K562 (cell line): ENCODE measurements at regions not wholly inside any gene's neighbourhood (a gene's known extent, or its start where the extent isn't known, plus 50 kb on each side); places are given as distances from the start of the nearest gene placed in this dataset.

Experiments used
- ATAC-seq: fragments of 200-7000 bp; cut with Tn5 transposase; 3 replicates; pipeline ENCODE4 v1.9.1; 2020; ENCODE audit warnings: moderate library complexity
- BruUV-seq: library from RNA; stranded (reverse); fragments of 400-500 nt; replicated peaks from 2 replicates; lab custom pipeline; 2021; lab: Mats Ljungman, UMichigan
- CTCF ChIA-PET: fragments of 300-600 bp; formaldehyde crosslinking; extraction: SDS; loops from one replicate; lab custom pipeline; 2021; ENCODE audit warnings: low intra/inter-chr PET ratio; lab: Yijun Ruan, JAX
- POLR2A ChIA-PET: fragments of 300-600, 350-650 bp; sonication (Branson Sonifier 250); formaldehyde crosslinking; extraction: SDS; loops from one replicate; lab custom pipeline; 2021; ENCODE audit warnings: antibody characterized with exemption, inconsistent platforms; lab: Yijun Ruan, JAX
- DNase-seq, 4 experiments: peaks; one replicate each; pipeline versions ENCODE4 v3.0.0 to v3.0.0-alpha.2; 2011 to 2018; ENCODE audit warnings: low spot score in 3 of 4, mixed read lengths in 3 of 4; ENCODE audit errors: extremely low read depth in 1 of 4
- FAIRE-seq: peaks from 2 replicates; lab custom pipeline; 2011; peaks lifted over from hg19 to GRCh38; lab: Jason Lieb, UNC
- H2AFZ ChIP-seq: 2 replicates; pipeline ENCODE4 v1.6.0; 2011; ENCODE audit warnings: low read depth, low read length, control low read depth, inconsistent platforms
- H3K27ac ChIP-seq: fragments of 200-600 bp; 3 replicates; pipeline ENCODE4 v1.8.0; 2011; ENCODE audit warnings: low read depth, mild to moderate bottlenecking, control low read depth, inconsistent platforms, low read length, moderate library complexity, mixed read lengths; ENCODE audit errors: extremely low read depth
- H3K27me3 ChIP-seq, 2 experiments: fragments of 300-600 bp in 1 of 2; 2 replicates in 1 of 2; 3 replicates in 1 of 2; pipeline versions ENCODE4 v1.6.0 to v1.8.0; 2011; ENCODE audit warnings: inconsistent platforms in 2 of 2, low read length in 2 of 2, mild to moderate bottlenecking in 1 of 2, mixed read lengths in 1 of 2, moderate library complexity in 1 of 2; ENCODE audit not compliant: control insufficient read depth in 2 of 2, insufficient read depth in 2 of 2
- H3K36me3 ChIP-seq: fragments of 300-600 bp; 3 replicates; pipeline ENCODE4 v1.8.0; 2011; ENCODE audit warnings: mild to moderate bottlenecking, low read length, inconsistent platforms; ENCODE audit not compliant: control insufficient read depth, insufficient read depth
- H3K4me1 ChIP-seq, 2 experiments: fragments of 200-600 bp in 1 of 2; replicated peaks in 1 of 2; 2 replicates in 1 of 2; 3 replicates in 1 of 2; pipeline versions ENCODE4 v1.5.1 to v1.8.0; 2011; ENCODE audit warnings: inconsistent platforms in 2 of 2, low read length in 2 of 2, mild to moderate bottlenecking in 1 of 2, mixed read lengths in 1 of 2, moderate library complexity in 1 of 2; ENCODE audit not compliant: control insufficient read depth in 2 of 2, insufficient read depth in 2 of 2
- H3K4me2 ChIP-seq: 2 replicates; pipeline ENCODE4 v1.6.1; 2011; ENCODE audit warnings: low read length, control low read depth, inconsistent platforms, mixed read lengths; ENCODE audit not compliant: insufficient read depth
- H3K4me3 ChIP-seq: fragments of 200-600 bp; sonication (generic), shearing (Covaris generic); 2 replicates; pipeline ENCODE4 v1.5.1; 2016; ENCODE audit warnings: control low read depth, inconsistent platforms
- H3K79me2 ChIP-seq: fragments of 200-600 bp; 3 replicates; pipeline ENCODE4 v1.8.0; 2011; ENCODE audit warnings: low read length, inconsistent platforms; ENCODE audit not compliant: control insufficient read depth, insufficient read depth
- H3K9ac ChIP-seq, 2 experiments: 2 replicates each; pipeline versions ENCODE4 v1.6.0 to v1.6.1; 2011; ENCODE audit warnings: low read depth in 2 of 2, low read length in 2 of 2, control low read depth in 1 of 2, inconsistent platforms in 1 of 2, mild to moderate bottlenecking in 1 of 2, mixed read lengths in 1 of 2; ENCODE audit not compliant: insufficient read depth in 1 of 2
- H3K9me1 ChIP-seq: one replicate; pipeline ENCODE4 v1.6.0; 2011; ENCODE audit warnings: inconsistent platforms, mild to moderate bottlenecking, low read length, moderate library complexity; ENCODE audit not compliant: control insufficient read depth, insufficient read depth
- H3K9me3 ChIP-seq: replicated peaks from 2 replicates; pipeline ENCODE4 v1.5.1; 2011; ENCODE audit warnings: low read depth, low read length, inconsistent platforms; ENCODE audit not compliant: control insufficient read depth, insufficient read depth
- H4K20me1 ChIP-seq: replicated peaks from 2 replicates; pipeline ENCODE4 v1.6.1; 2011; ENCODE audit warnings: low read length, inconsistent platforms, mixed read lengths; ENCODE audit not compliant: control insufficient read depth, insufficient read depth
- ESRRA ChIP-seq: fragments of 450-650 bp; IDR thresholded peaks from 2 replicates; pipeline ENCODE4 v1.6.1; 2014; ENCODE audit warnings: low read depth, mild to moderate bottlenecking, moderate library complexity, borderline replicate concordance
- NKRF ChIP-seq: fragments of 450-650 bp; IDR thresholded peaks from 2 replicates; pipeline ENCODE4 v1.6.1; 2016; ENCODE audit warnings: borderline replicate concordance
- NR2C1 ChIP-seq, 2 experiments: fragments of 450-650 bp; IDR thresholded peaks; 2 replicates each; pipeline ENCODE4 v1.6.1; 2017; ENCODE audit warnings: mild to moderate bottlenecking in 2 of 2, antibody characterized with exemption in 1 of 2, inconsistent platforms in 1 of 2, missing compliant biosample characterization in 1 of 2, missing genetic modification characterization in 1 of 2
- SOX6 ChIP-seq: fragments of 450-650 bp; IDR thresholded peaks from 2 replicates; pipeline ENCODE4 v1.6.1; 2014; ENCODE audit warnings: mild to moderate bottlenecking
- ZBTB11 ChIP-seq, 3 experiments: fragments of 200-800 bp in 1 of 3; fragments of 250-450 bp in 1 of 3; fragments of 450-650 bp in 1 of 3; sonication (Bioruptor Pico) in 1 of 3; sonication (Bioruptor generic) in 1 of 3; formaldehyde crosslinking in 1 of 3; IDR thresholded peaks; 2 replicates each; pipeline versions ENCODE4 v1.6.1 to v1.8.0; 2016 to 2022; ENCODE audit warnings: mild to moderate bottlenecking in 2 of 3, missing genetic modification characterization in 2 of 3, missing compliant biosample characterization in 1 of 3, moderate library complexity in 1 of 3
- ZFX ChIP-seq: sonication (generic); formaldehyde crosslinking; IDR thresholded peaks from 2 replicates; pipeline ENCODE4 v1.8.0; 2022; ENCODE audit warnings: mild to moderate bottlenecking, missing genetic modification reagents, moderate library complexity
- ZNF384 ChIP-seq: IDR thresholded peaks from 2 replicates; pipeline ENCODE4 v1.6.1; 2012; ENCODE audit warnings: low read depth, low read length, improper control_type of control experiment
- WGBS: fragments of 100-300 bp; shearing (Covaris generic); methylation state at CpG from one replicate; pipeline ENCODE4 v1.1.6; 2016; ENCODE audit warnings: low coverage, mixed read lengths; ENCODE audit not compliant: insufficient coverage; ENCODE audit errors: missing lambda C conversion rate; 5-methylcytosine and 5-hydroxymethylcytosine counted together
- in situ Hi-C: fragments of 300-500 bp; cut with MboI; formaldehyde crosslinking; loops from 4 replicates; pipeline ENCODE4 v1.15.0; 2018; ENCODE audit warnings: inconsistent platforms, mixed read lengths
- intact Hi-C: fragments of 100-400 bp; cut with micrococcal nuclease; formaldehyde crosslinking; loops from 2 replicates; pipeline ENCODE4 v1.14.2; 2022
- TF ChIP-seq, protein P1 (sequence below): fragments of 450-650 bp; formaldehyde crosslinking; IDR thresholded peaks from 2 replicates; pipeline ENCODE4 v1.4.0; 2020; ENCODE audit warnings: mild to moderate bottlenecking, moderate library complexity
- TF ChIP-seq, protein P2 (sequence below), 2 experiments: fragments of 450-650 bp; conservative IDR thresholded peaks; 2 replicates each; pipeline ENCODE4 v1.6.1; 2017; ENCODE audit warnings: mild to moderate bottlenecking in 2 of 2, moderate library complexity in 2 of 2

DNA sequence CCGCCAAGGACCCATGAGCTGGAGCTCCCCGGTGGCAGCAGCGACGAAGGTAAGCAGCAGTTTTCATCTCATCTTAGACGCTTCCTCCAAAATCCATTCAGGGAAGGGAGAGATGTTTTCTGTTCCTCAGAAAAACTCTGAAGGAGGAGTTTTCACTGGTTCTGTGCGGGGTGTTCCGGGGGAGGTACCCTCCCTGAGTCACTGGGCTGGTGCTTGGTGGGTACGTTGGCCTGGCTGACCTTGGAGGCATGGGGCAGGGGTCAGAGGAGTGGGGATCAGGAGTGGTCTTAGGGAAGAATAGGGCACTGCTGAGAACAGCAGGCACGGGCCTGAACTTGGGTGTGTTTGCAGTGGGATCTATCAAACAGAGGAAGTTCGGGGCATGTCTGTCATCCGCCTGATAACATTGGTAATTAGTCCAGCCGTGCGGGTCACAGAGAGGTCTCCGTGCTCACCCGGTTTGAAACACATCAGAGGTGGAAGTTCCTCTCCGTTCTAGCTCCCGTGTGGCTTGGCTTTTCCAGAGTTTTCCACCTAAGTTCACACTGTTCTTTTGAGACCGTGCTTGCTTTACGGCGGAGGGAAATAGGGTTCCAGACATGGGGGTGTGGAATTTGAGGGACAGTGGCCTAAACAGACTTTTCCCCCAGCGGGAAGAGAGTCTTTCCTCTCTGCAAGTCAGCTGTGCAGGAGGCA lies 59.6 kb upstream of the CIBAR2 start:
- ChIA-PET CTCF (no interaction called here), POLR2A (interaction anchor here (0.5 to 3.2 kb wide), 12 partner anchors 8 to 105 kb away, joined by 3 to 10 read pairs (median 3); no protein-coding TSS in a partner anchor)
- DNase-seq, result peak in 3 of 4 experiments; percentile 56 to 93 (median 92)
- Histone ChIP-seq H3K27me3 (peaks cover 0 to 6% of the 10 kb centered on the region in 2 experiments; a peak in 2 of 5 replicates), H3K4me3 (peak overlapping the region; percentile 45), H2AFZ (peak overlapping the region; percentile 57), H3K4me2 (peak overlapping the region; percentile 81), H3K9ac (peak overlapping the region; percentile 63 to 91), H3K9me1 (no peaks in the 10 kb centered on the region), H3K4me1 (peaks cover 42 to 82% of the 10 kb centered on the region in 2 experiments), H3K36me3 (peaks cover 31% of the 10 kb centered on the region; the same call in 1 of the 3 replicates), H3K27ac (peak overlapping the region; percentile 71), H4K20me1 (peaks cover 53% of the 10 kb centered on the region), H3K79me2 (peaks cover 72% of the 10 kb centered on the region), H3K9me3 (no peaks in the 10 kb centered on the region)
- in situ Hi-C loops, result no loop called here
- intact Hi-C loops, result loop anchor here (2.0 kb wide), 1 partner anchor 57 kb away; no protein-coding TSS in a partner anchor
- peak; percentile 99 for FAIRE-seq
- under 1% methylated on average over 21 of the region's 21 CpGs for WGBS
- peak; percentile 78 for ATAC-seq
- BruUV-seq, result no TSS peak
- TF ChIP-seq, protein P1, sequence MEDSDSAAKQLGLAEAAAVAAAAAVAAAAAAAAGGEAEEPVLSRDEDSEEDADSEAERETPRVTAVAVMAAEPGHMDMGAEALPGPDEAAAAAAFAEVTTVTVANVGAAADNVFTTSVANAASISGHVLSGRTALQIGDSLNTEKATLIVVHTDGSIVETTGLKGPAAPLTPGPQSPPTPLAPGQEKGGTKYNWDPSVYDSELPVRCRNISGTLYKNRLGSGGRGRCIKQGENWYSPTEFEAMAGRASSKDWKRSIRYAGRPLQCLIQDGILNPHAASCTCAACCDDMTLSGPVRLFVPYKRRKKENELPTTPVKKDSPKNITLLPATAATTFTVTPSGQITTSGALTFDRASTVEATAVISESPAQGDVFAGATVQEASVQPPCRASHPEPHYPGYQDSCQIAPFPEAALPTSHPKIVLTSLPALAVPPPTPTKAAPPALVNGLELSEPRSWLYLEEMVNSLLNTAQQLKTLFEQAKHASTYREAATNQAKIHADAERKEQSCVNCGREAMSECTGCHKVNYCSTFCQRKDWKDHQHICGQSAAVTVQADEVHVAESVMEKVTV, result 0 out of 2 replicates have a peak, but pooled peaks have one; percentile 18
- TF ChIP-seq ESRRA (peak; percentile 58; the same call in 1 of the 2 replicates), ZNF384 (no peak), ZFX (CRISPR knock-in tag) (peak; percentile 53), SOX6 (peak; percentile 91), NKRF (0 out of 2 replicates have a peak, but pooled peaks have one; percentile 29), NR2C1 (IDR thresholded peaks at IDR 0.05) (peak; percentile 71; the same call in 1 of the 2 replicates), NR2C1 (tag; IDR thresholded peaks at IDR 0.05) (peak; percentile 77), ZBTB11 (CRISPR knock-in tag; IDR thresholded peaks at IDR 0.05) (peak in 1 of 3 experiments; percentile 58; a peak in 1 of 6 replicates)
- TF ChIP-seq, protein P2, sequence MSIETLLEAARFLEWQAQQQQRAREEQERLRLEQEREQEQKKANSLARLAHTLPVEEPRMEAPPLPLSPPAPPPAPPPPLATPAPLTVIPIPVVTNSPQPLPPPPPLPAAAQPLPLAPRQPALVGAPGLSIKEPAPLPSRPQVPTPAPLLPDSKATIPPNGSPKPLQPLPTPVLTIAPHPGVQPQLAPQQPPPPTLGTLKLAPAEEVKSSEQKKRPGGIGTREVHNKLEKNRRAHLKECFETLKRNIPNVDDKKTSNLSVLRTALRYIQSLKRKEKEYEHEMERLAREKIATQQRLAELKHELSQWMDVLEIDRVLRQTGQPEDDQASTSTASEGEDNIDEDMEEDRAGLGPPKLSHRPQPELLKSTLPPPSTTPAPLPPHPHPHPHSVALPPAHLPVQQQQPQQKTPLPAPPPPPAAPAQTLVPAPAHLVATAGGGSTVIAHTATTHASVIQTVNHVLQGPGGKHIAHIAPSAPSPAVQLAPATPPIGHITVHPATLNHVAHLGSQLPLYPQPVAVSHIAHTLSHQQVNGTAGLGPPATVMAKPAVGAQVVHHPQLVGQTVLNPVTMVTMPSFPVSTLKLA (conservative IDR thresholded peaks at IDR 0.05), result peak in 1 of 2 experiments; percentile 37; a peak in 3 of 4 replicates
